SK-N-SH (cell line): ENCODE measurements at regions not wholly inside any gene's neighbourhood (a gene's known extent, or its start where the extent isn't known, plus 50 kb on each side); places are given as distances from the start of the nearest gene placed in this dataset.

Experiments
- CTCF ChIA-PET: fragments of 300-600, 350-600 bp; formaldehyde crosslinking; extraction: SDS; loops from one replicate; lab custom pipeline; 2021; lab: Yijun Ruan, JAX
- POLR2A ChIA-PET: fragments of 350-600 bp; sonication (Branson Sonifier 250); formaldehyde crosslinking; extraction: SDS; loops from one replicate; lab custom pipeline; 2020; ENCODE audit warnings: antibody characterized with exemption, inconsistent platforms; lab: Yijun Ruan, JAX
- DNase-seq: peaks from one replicate; pipeline ENCODE4 v3.0.0; 2012
- H2AFZ ChIP-seq: fragments of 200-600 bp; sonication (generic); 2 replicates; pipeline ENCODE4 v1.8.1; 2016; ENCODE audit warnings: antibody characterized with exemption, mild to moderate bottlenecking, low read depth
- H3F3A ChIP-seq: fragments of 200-600 bp; sonication (generic); replicated peaks from 2 replicates; pipeline ENCODE3; 2016; ENCODE audit warnings: antibody characterized with exemption, mild to moderate bottlenecking; ENCODE audit not compliant: insufficient read depth
- H3K27ac ChIP-seq, 2 experiments: fragments of 200-500 bp in 1 of 2; fragments of 200-600 bp in 1 of 2; sonication (Bioruptor generic) in 1 of 2; sonication (generic), shearing (Covaris generic) in 1 of 2; 2 replicates each; pipeline versions ENCODE4 v1.5.1 to v1.6.1; 2014 to 2016; ENCODE audit warnings: low read depth in 2 of 2, inconsistent platforms in 1 of 2, low read length in 1 of 2, mild to moderate bottlenecking in 1 of 2, mixed read lengths in 1 of 2
- H3K27me3 ChIP-seq: fragments of 200-600 bp; sonication (generic), shearing (Covaris generic); 2 replicates; pipeline ENCODE4 v1.6.1; 2016; ENCODE audit warnings: mixed run types; ENCODE audit not compliant: insufficient read depth
- H3K36me3 ChIP-seq, 2 experiments: fragments of 200-500 bp in 1 of 2; fragments of 200-600 bp in 1 of 2; sonication (Bioruptor generic) in 1 of 2; sonication (generic) in 1 of 2; replicated peaks in 1 of 2; 2 replicates each; pipeline versions ENCODE3 to v1.5.1; 2014 to 2016; ENCODE audit warnings: low read length in 1 of 2, mild to moderate bottlenecking in 1 of 2; ENCODE audit not compliant: insufficient read depth in 2 of 2, control insufficient read depth in 1 of 2
- H3K4me1 ChIP-seq, 2 experiments: fragments of 200-500 bp in 1 of 2; fragments of 200-600 bp in 1 of 2; sonication (Bioruptor generic) in 1 of 2; sonication (generic), shearing (Covaris generic) in 1 of 2; 2 replicates each; pipeline versions ENCODE4 v1.5.1 to v1.6.1; 2014 to 2016; ENCODE audit warnings: low read depth in 1 of 2, low read length in 1 of 2, mixed run types in 1 of 2; ENCODE audit not compliant: insufficient read depth in 2 of 2, control insufficient read depth in 1 of 2
- H3K4me2 ChIP-seq: fragments of 200-600 bp; sonication (generic), shearing (Covaris generic); 2 replicates; pipeline ENCODE4 v1.6.1; 2017; ENCODE audit warnings: mixed run types
- H3K4me3 ChIP-seq, 2 experiments: fragments of 200-500 bp in 1 of 2; fragments of 200-600 bp in 1 of 2; sonication (Bioruptor generic) in 1 of 2; sonication (generic), shearing (Covaris generic) in 1 of 2; 2 replicates each; pipeline versions ENCODE4 v1.5.1 to v1.8.1; 2014 to 2016; ENCODE audit warnings: low read depth in 2 of 2, inconsistent platforms in 1 of 2, low read length in 1 of 2, mild to moderate bottlenecking in 1 of 2, mixed read lengths in 1 of 2, moderate library complexity in 1 of 2
- H3K79me2 ChIP-seq: fragments of 200-600 bp; sonication (generic); 2 replicates; pipeline ENCODE4 v1.8.1; 2017; ENCODE audit warnings: mild to moderate bottlenecking; ENCODE audit not compliant: insufficient read depth
- H3K9ac ChIP-seq: fragments of 200-600 bp; sonication (generic); 2 replicates; pipeline ENCODE4 v1.6.1; 2017; ENCODE audit warnings: mixed run types
- H3K9me2 ChIP-seq: fragments of 200-600 bp; sonication (generic); 2 replicates; pipeline ENCODE4 v1.6.1; 2017; ENCODE audit warnings: mixed run types
- H3K9me3 ChIP-seq: fragments of 200-600 bp; sonication (generic); 2 replicates; pipeline ENCODE4 v1.6.1; 2017; ENCODE audit warnings: mixed run types, mild to moderate bottlenecking, moderate library complexity
- H4K20me1 ChIP-seq: fragments of 200-600 bp; sonication (generic); 2 replicates; pipeline ENCODE4 v1.6.1; 2017; ENCODE audit warnings: mild to moderate bottlenecking, mixed run types; ENCODE audit not compliant: insufficient read depth
- ELF1 ChIP-seq: IDR thresholded peaks from 2 replicates; pipeline ENCODE4 v1.4.0; 2012
- FOXJ3 ChIP-seq: sonication (generic); formaldehyde crosslinking; IDR thresholded peaks from 2 replicates; pipeline ENCODE4 v1.5.1; 2020; ENCODE audit warnings: mild to moderate bottlenecking, missing genetic modification reagents
- GABPA ChIP-seq: IDR thresholded peaks from 2 replicates; pipeline ENCODE4 v1.4.0; 2012; ENCODE audit warnings: low read depth, mild to moderate bottlenecking
- MEF2A ChIP-seq: IDR thresholded peaks from 2 replicates; pipeline ENCODE4 v1.4.0; 2012; ENCODE audit warnings: low read depth, borderline replicate concordance
- NFIC ChIP-seq: IDR thresholded peaks from 2 replicates; pipeline ENCODE4 v1.4.0; 2012; ENCODE audit warnings: borderline replicate concordance
- NRF1 ChIP-seq: IDR thresholded peaks from 2 replicates; pipeline ENCODE4 v1.6.1; 2012; ENCODE audit warnings: low read depth, mild to moderate bottlenecking, low read length
- RCOR1 ChIP-seq: fragments of 150-350 bp; IDR thresholded peaks from 2 replicates; pipeline ENCODE4 v1.6.1; 2017; ENCODE audit warnings: antibody characterized with exemption, low read length
- RFX5 ChIP-seq: IDR thresholded peaks from 2 replicates; pipeline ENCODE4 v1.6.1; 2012; ENCODE audit warnings: mild to moderate bottlenecking, improper control_type of control experiment, low read length
- SMC3 ChIP-seq: IDR thresholded peaks from 2 replicates; pipeline ENCODE4 v1.6.1; 2012; ENCODE audit warnings: low read depth, low read length, improper control_type of control experiment
- WGBS: methylation state at CpG from one replicate; pipeline ENCODE4 v1.1.6; 2017; ENCODE audit warnings: low lambda C conversion rate; 5-methylcytosine and 5-hydroxymethylcytosine counted together
- TF ChIP-seq, protein P1 (sequence below): IDR thresholded peaks from 2 replicates; pipeline ENCODE4 v1.4.0; 2012; ENCODE audit warnings: low read depth, borderline replicate concordance
- TF ChIP-seq, protein P2 (sequence below): fragments of 150-350 bp; IDR thresholded peaks from 2 replicates; pipeline ENCODE4 v1.6.1; 2016; ENCODE audit warnings: mild to moderate bottlenecking, low read depth, low read length

DNA sequence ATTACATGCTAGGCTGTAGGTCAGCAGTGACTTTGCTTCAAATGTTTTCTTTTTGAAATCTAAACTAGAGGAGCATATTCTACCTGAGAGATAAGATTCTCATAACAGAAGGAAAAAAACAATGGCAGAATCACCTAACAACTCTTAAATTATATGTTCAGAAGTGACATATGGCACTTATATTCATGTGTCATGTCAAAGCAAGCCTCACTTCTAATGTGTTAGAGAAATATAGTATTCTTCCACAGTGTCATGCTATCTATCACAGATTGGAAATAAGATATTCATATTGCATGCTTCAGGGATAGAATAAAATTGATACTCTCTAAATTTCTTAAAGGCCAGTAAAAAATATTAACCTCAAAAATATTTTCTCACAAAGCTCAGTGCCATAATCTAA lies 874.6 kb upstream of the PRMT6 start:
- no peaks in the 10 kb centered on the region for H3K79me2 ChIP-seq
- H3K36me3 ChIP-seq: no peaks in the 10 kb centered on the region
- H4K20me1 ChIP-seq: no peaks in the 10 kb centered on the region
- no peaks in the 10 kb centered on the region for H3K4me1 ChIP-seq
- no peaks in the 10 kb centered on the region for H3K9me2 ChIP-seq
- TF ChIP-seq RCOR1 (no peak), RFX5 (no peak)
- TF ChIP-seq, protein P1, sequence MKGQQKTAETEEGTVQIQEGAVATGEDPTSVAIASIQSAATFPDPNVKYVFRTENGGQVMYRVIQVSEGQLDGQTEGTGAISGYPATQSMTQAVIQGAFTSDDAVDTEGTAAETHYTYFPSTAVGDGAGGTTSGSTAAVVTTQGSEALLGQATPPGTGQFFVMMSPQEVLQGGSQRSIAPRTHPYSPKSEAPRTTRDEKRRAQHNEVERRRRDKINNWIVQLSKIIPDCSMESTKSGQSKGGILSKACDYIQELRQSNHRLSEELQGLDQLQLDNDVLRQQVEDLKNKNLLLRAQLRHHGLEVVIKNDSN: no peak
- no peak overlapping the region for H2AFZ ChIP-seq
- H3F3A ChIP-seq: no peaks in the 10 kb centered on the region
- H3K9ac ChIP-seq: no peak overlapping the region
- no peaks in the 10 kb centered on the region for H3K27me3 ChIP-seq
- no peak for DNase-seq
- H3K9me3 ChIP-seq: no peaks in the 10 kb centered on the region
- no peak overlapping the region for H3K4me3 ChIP-seq
- POLR2A ChIA-PET: no interaction called here
- H3K4me2 ChIP-seq: no peak overlapping the region
- H3K27ac ChIP-seq: no peak overlapping the region
- CTCF ChIA-PET: no interaction called here

DNA sequence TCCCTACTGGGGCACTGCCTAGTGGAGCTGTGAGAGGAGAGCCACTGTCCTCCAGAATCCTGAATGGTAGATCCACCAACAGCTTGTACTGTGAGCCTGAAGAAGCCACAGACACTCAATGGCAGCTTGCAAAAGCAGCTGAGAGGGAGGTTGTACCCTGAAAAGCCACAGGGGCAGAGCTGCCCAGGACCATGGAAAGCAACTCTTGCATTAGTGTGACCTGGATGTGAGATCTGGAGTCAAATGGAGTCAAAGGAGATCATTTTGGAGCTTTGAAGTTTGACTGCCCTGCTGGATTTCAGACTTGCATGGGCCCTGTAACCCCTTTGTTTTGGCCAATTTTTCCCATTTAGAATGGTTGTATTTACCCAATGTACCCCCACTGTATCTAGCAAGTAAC lies 871.4 kb upstream of the PRMT6 start:
- H3F3A ChIP-seq: no peaks in the 10 kb centered on the region
- ChIA-PET POLR2A (no interaction called here), CTCF (no interaction called here)
- H3K4me1 ChIP-seq: no peaks in the 10 kb centered on the region
- 0 out of 2 replicates have a peak, but pooled peaks cover 4% of the 10 kb centered on the region for H3K9me3 ChIP-seq
- H3K9me2 ChIP-seq: no peaks in the 10 kb centered on the region
- DNase-seq: no peak
- no peak overlapping the region for H3K9ac ChIP-seq
- H3K79me2 ChIP-seq: no peaks in the 10 kb centered on the region
- no peak overlapping the region for H3K27ac ChIP-seq
- H3K27me3 ChIP-seq: no peaks in the 10 kb centered on the region
- H2AFZ ChIP-seq: no peak overlapping the region
- no peak overlapping the region for H3K4me2 ChIP-seq
- no peaks in the 10 kb centered on the region for H3K36me3 ChIP-seq
- no peaks in the 10 kb centered on the region for H4K20me1 ChIP-seq
- TF ChIP-seq GABPA (no peak), MEF2A (no peak), SMC3 (no peak), NFIC (no peak)
- no peak overlapping the region for H3K4me3 ChIP-seq

DNA sequence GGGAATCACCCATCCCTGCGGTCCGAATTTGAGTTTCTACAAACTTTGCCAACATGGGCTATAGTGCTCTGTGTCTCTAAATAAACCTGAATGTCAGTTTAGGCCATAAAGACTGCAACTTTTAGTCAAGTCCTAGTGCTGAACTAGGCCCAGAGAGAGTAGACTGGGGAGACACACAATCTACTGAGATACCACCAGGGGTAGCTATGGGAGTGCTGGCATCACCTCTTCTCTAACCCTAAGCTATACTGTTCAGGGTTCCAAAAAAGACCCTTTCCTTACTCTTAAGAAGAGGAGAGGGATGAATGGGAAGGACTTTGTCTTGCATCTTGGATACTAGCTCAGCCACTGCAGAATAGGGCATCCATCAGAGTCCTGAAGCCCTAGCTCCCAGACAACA lies 866.7 kb upstream of the PRMT6 start:
- Histone ChIP-seq H3F3A (no peaks in the 10 kb centered on the region), H4K20me1 (no peaks in the 10 kb centered on the region), H3K27me3 (no peaks in the 10 kb centered on the region), H3K9me3 (0 out of 2 replicates have a peak, but pooled peaks cover 4% of the 10 kb centered on the region), H3K9ac (no peak overlapping the region), H3K4me1 (no peaks in the 10 kb centered on the region), H3K4me3 (no peak overlapping the region), H3K79me2 (no peaks in the 10 kb centered on the region), H3K9me2 (no peaks in the 10 kb centered on the region), H3K27ac (no peak overlapping the region), H3K4me2 (no peak overlapping the region), H3K36me3 (no peaks in the 10 kb centered on the region), H2AFZ (no peak overlapping the region)
- POLR2A ChIA-PET: no interaction called here
- WGBS: 43% methylated on average over 2 of the region's 2 CpGs
- CTCF ChIA-PET: interaction anchor here (0.7 kb wide), 1 partner anchor 10 kb away, joined by 3 read pairs; no protein-coding TSS in a partner anchor
- no peak for DNase-seq
- TF ChIP-seq RCOR1: no peak
- TF ChIP-seq RFX5: no peak
- TF ChIP-seq, protein P2, sequence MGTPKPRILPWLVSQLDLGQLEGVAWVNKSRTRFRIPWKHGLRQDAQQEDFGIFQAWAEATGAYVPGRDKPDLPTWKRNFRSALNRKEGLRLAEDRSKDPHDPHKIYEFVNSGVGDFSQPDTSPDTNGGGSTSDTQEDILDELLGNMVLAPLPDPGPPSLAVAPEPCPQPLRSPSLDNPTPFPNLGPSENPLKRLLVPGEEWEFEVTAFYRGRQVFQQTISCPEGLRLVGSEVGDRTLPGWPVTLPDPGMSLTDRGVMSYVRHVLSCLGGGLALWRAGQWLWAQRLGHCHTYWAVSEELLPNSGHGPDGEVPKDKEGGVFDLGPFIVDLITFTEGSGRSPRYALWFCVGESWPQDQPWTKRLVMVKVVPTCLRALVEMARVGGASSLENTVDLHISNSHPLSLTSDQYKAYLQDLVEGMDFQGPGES: no peak
- no peak for TF ChIP-seq NRF1
- no peak for TF ChIP-seq ELF1
- no peak for TF ChIP-seq FOXJ3 (CRISPR knock-in tag)
- no peak for TF ChIP-seq MEF2A
